NCI-H1694 treated with DMSO at 0.1 percent for 48 hours (cell line): ENCODE measurements at regions not wholly inside any gene's neighbourhood (a gene's known extent, or its start where the extent isn't known, plus 50 kb on each side); places are given as distances from the start of the nearest gene placed in this dataset.

Source experiments
- DNase-seq: peaks from one replicate; lab custom pipeline; 2025; lab: John Stamatoyannopoulos, UW

DNA sequence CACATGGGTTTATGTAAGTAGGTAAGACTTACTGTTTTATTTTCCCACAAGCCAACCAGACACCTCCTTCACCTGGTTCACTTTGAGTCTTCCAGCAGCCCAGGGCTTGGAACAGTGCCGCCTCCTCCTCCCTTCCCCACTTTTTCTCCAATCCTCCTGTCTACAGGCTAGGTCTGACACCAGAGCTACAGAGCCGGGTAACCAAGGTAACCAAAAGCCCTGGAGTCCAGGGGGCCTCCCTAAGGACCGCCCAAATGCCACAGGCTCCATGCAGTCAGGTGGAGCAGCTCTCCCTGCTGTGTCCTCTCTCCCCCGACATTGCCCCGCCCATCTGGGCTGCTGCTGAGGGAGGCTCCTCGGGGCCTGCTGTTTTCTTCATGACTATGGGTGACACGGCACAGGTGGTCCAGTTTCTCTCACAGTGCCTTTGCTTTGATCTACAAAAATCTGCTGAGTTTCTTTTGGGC lies 138.0 kb upstream of the EFNA5 start:
- peak; percentile 68 for DNase-seq

- no peak for DNase-seq
Measured at GRCh38 chr5:107807431-107807830, 136.7 kb upstream of the EFNA5 start.

DNA sequence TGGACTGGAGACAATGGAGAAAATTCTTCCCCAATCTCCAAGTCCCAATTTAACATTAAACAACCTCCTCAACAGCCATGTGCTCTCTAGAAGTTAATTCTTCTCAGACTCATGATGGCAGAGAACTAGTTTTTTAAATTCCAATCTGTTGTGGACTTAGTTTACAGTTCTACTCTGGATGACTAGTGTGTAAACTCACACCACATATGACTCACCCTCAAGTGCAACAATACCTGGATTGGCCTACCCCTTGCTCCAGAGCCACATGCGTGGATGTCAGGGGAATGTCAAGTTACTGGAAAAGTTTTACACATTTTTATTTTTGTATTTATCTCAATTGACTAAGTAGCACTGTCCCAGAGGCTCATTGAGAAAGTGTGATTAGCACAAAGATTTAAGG lies 136.0 kb upstream of the EFNA5 start:
- DNase-seq = peak; percentile 56

DNA sequence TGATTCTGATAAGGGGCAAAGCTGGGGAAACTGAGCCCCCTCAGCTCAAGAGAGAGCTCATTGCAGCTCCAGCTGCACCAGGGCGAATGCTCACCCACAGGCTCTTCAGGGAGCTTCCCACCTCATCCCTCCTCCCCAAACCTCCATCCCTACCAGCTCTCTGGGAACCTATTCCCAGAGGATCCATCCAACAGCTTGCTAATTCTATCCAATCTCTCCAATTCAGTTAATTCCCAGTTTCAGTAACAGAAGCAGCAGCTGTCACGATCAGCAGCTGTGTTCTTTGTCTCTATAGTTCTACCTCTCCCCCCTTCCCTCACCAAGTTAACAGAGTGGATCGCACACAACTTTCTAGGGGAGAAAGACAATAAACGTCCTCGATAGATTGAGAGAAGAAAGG lies 135.5 kb upstream of the EFNA5 start:
- peak; percentile 83 for DNase-seq

- peak; percentile 50 for DNase-seq
Measured at GRCh38 chr5:107805824-107806223, 135.1 kb upstream of the EFNA5 start.

- no peak for DNase-seq
Measured at GRCh38 chr5:107805166-107805565, 134.4 kb upstream of the EFNA5 start.

- no peak for DNase-seq
Measured at GRCh38 chr5:107803728-107804127, 133.0 kb upstream of the EFNA5 start.

DNA sequence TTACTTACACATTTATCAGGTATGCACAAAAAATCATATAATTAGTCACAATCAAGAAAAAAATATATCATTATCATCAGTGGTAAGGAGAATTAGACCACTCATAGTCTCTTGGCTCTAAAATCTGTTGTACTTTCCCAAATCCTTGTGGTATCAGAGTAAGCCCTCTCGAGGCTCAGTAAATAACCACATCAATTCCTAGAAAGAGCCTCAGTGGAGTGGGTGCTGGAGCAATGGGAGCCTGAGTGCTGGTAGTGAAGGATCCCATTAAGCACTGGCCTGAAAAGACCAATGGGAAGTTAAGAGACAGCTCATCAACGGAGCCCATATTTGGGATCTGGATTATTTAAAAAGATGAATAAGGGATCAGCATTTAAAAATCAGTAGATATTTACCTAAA lies 130.3 kb upstream of the EFNA5 start:
- DNase-seq = no peak

DNA sequence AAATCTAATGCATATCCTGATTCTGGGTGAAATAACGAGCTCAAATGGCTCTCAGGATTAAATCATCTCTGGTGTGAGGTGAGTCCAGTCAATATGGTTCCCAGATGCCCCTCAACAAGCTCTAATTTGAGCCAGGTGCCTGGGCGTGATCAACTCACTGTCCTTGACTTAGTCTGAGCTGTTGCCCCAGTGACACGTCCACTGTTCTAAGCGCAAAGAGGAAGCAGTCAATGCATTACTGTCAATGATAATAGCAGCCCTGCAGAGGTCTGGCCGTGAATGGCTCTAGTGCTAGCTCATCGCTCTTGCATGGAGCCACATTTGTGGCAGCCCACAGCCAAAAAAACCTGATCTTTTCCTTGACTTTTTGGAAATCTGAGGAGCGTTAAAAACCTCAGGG lies 128.6 kb upstream of the EFNA5 start:
- no peak for DNase-seq

DNA sequence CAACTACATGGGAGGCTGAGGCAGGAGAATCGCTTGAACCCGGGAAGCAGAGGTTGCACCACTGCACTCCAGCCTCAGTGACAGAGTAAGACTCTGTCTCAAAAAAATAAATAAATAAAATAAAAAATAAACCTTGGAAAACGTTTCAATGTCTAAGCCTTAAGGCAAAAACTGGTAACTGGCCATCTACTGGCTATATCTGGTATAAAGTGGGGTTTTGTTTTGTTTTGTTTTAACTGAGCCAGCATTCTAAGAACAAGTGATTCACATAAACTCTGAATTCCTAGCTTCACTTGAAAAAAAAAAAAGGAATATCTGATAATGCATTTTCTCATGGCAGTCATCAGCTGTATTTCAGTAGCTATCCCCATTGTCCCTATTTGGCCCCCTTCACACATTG lies 126.1 kb upstream of the EFNA5 start:
- no peak for DNase-seq

DNA sequence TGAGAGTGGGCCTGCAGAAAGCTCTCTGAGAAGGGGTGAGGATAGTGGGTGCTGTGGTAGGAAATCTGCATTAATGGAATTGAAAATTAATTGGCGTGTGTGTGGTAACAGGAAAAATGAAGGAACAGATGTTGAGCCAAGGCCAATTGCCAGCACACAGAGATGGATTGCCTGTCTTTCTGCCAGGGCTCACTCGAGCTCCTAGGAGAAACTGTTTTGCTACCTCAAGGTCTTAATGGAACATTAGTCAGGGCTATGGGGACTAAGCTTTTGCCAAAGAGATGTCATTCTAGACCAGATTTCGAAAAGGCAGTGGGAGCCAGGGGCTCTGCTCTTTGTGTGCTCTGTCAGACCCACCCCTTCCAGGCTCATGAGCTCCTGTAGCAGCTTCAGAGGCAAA lies 124.0 kb upstream of the EFNA5 start:
- DNase-seq = peak; percentile 80

DNA sequence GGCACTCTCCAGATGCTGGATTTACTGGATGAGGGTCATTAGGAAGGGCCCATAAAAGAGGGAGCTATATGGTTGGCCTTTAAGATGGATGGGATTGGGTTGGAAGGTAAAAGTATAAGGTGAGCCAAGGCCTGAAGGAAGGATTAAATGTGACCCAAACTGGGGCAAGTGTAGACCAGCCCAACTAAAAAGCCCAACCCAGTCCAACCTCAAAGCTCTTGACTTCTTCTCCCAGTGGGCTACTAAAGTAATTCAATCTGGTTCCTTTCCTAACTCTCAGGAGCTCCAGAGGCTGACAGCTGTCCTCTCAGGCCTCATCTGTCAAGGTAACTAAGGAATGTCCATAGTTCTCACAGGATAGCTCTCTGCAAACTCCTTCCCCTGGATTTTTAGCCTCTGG lies 122.2 kb upstream of the EFNA5 start:
- no peak for DNase-seq

GRCh38 chr5:107790671-107791070 lies 119.9 kb upstream of the EFNA5 start:
- no peak for DNase-seq

DNA sequence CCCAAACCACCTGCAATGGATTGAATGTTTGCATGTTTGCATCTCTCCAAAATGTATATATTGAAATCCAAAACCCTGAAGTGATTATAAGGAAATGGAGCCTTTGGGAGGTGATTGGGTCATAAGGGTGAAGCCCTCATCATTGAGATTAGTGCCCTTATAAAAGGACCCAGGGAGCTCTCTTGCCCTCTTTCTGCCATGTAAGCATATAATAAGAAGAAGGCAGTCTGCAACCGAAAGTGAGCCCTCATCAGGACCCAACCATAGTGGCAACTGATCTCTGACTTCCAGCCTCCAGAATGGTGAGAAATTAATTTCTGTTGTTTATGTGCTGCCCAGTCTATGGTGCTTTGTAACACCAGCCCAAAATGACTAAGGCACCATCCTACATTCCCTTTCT lies 115.7 kb upstream of the EFNA5 start:
- no peak for DNase-seq

- no peak for DNase-seq
Measured at GRCh38 chr5:107783551-107783950, 112.8 kb upstream of the EFNA5 start.

- DNase-seq = no peak
Measured at GRCh38 chr5:107782561-107783169, 111.9 kb upstream of the EFNA5 start.

- DNase-seq = no peak
Measured at GRCh38 chr5:107781451-107781850, 110.7 kb upstream of the EFNA5 start.

DNA sequence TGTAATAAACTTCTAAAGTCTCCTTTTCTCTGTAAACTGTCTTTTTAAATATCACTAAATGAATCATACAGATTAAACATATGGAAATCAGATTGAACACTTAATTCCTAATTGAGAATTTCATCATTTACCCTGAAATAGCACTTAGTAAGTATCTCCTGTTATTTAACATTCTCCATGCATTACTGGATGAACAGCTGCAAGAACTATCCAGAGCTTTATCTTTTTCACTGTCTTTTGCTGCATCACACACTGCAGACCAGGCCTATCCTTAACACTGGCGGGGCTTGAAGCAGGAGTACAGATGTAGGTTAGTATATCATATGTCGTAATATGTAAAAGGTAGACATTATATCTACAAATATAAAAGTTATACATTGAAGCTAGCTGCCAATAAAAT lies 108.7 kb upstream of the EFNA5 start:
- DNase-seq = no peak

- no peak for DNase-seq
Measured at GRCh38 chr5:107778647-107779046, 107.9 kb upstream of the EFNA5 start.

- no peak for DNase-seq
Measured at GRCh38 chr5:107776922-107777740, 106.4 kb upstream of the EFNA5 start.

- DNase-seq = no peak
Measured at GRCh38 chr5:107776506-107776905, 105.8 kb upstream of the EFNA5 start.

DNA sequence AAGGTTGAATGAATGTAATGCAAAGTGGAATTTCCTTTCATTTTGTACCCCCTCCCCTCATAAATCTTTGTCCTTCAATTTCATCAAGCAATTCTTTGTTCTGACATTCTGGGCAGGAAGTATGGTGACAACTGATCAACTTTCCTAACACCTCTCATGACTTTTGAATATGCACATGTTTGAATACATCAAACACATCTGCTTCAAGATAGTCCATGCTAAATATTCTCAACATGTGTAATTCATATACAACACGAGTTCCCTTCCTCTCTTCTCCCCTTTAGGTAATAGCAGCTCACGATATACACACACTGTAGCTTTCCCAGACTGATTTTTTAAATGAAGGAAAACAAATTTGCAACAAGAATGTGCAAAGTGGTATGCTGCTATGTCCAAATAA lies 103.6 kb upstream of the EFNA5 start:
- DNase-seq = no peak

DNA sequence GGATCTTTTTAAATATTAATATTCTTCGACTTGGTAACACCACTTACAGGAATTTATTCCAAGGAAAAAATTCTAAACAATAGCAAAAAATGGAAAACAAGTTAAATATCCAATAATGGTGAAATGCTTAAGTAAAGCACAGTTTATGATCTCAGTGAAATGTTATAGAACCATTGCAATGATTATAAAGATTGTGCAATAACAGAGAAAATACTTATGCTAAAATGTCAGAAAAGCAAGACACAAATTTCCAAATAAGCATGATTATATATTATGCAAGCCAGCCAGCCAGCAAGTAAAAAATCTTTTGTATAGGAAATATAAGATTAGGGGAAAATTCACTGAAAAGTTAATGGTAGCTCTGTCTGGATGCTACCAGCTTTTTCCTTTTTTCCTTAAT lies 102.7 kb upstream of the EFNA5 start:
- no peak for DNase-seq
